Midbrain (tissue), 1 donor: ENCODE measurements at regions not wholly inside any gene's neighbourhood (a gene's known extent, or its start where the extent isn't known, plus 50 kb on each side); places are given as distances from the start of the nearest gene placed in this dataset.
"Not testable (repeated sequence)": the region's sequence is repeated elsewhere in the genome, so short reads cannot be mapped to it uniquely, and the experiment has no call there.

Experiments
- DNase-seq: peaks from one replicate; lab custom pipeline; 2025; lab: John Stamatoyannopoulos, UW

- no peak for DNase-seq
Observed at GRCh38 chr16:82298472-82298871, 128.4 kb upstream of the MPHOSPH6 start.

GRCh38 chr16:82295290-82296201 lies 125.5 kb upstream of the MPHOSPH6 start:
- DNase-seq, result no peak

- DNase-seq, result no peak
Observed at GRCh38 chr16:82293671-82294070, 123.6 kb upstream of the MPHOSPH6 start.

GRCh38 chr16:82287937-82288336 lies 117.9 kb upstream of the MPHOSPH6 start:
- DNase-seq, result no peak

GRCh38 chr16:82282662-82283061 lies 112.6 kb upstream of the MPHOSPH6 start:
- DNase-seq, result no peak

GRCh38 chr16:82281544-82281943 lies 111.5 kb upstream of the MPHOSPH6 start:
- no peak for DNase-seq

GRCh38 chr16:82280867-82281266 lies 110.8 kb upstream of the MPHOSPH6 start:
- no peak for DNase-seq

- DNase-seq, result not testable (repeated sequence)
Observed at GRCh38 chr16:82275349-82275748, 105.3 kb upstream of the MPHOSPH6 start.

- no peak for DNase-seq
Observed at GRCh38 chr16:82271636-82272035, 101.6 kb upstream of the MPHOSPH6 start.

GRCh38 chr16:82267675-82268074 lies 97.7 kb upstream of the MPHOSPH6 start:
- not testable (repeated sequence) for DNase-seq

- no peak for DNase-seq
Observed at GRCh38 chr16:82265809-82266208, 95.8 kb upstream of the MPHOSPH6 start.

GRCh38 chr16:82264756-82265155 lies 94.7 kb upstream of the MPHOSPH6 start:
- DNase-seq, result peak; percentile 29

GRCh38 chr16:82263521-82264143 lies 93.6 kb upstream of the MPHOSPH6 start:
- peak; percentile 74 for DNase-seq

GRCh38 chr16:82262244-82262643 lies 92.2 kb upstream of the MPHOSPH6 start:
- DNase-seq, result no peak

- DNase-seq, result no peak
Observed at GRCh38 chr16:82260212-82260795, 90.3 kb upstream of the MPHOSPH6 start.

GRCh38 chr16:82259731-82260130 lies 89.7 kb upstream of the MPHOSPH6 start:
- no peak for DNase-seq

GRCh38 chr16:82257990-82258389 lies 88.0 kb upstream of the MPHOSPH6 start:
- DNase-seq, result no peak

- DNase-seq, result no peak
Observed at GRCh38 chr16:82252582-82252981, 82.6 kb upstream of the MPHOSPH6 start.

GRCh38 chr16:82248677-82249076 lies 78.7 kb upstream of the MPHOSPH6 start:
- DNase-seq, result no peak

- DNase-seq, result no peak
Observed at GRCh38 chr16:82248012-82248656, 78.1 kb upstream of the MPHOSPH6 start.

GRCh38 chr16:82242201-82242600 lies 72.2 kb upstream of the MPHOSPH6 start:
- DNase-seq, result peak; percentile 4

- no peak for DNase-seq
Observed at GRCh38 chr16:82241469-82242052, 71.5 kb upstream of the MPHOSPH6 start.
